BE2C (cell line): ENCODE measurements at regions not wholly inside any gene's neighbourhood (a gene's known extent, or its start where the extent isn't known, plus 50 kb on each side); places are given as distances from the start of the nearest gene placed in this dataset.

Source experiments
- DNase-seq: peaks from one replicate; pipeline ENCODE4 v3.0.0-alpha.2; 2020
- H3K27me3 ChIP-seq: fragments of 250-450 bp; sonication (Bioruptor Pico); 2 replicates; pipeline ENCODE4 v1.5.1; 2020; ENCODE audit warnings: mild to moderate bottlenecking
- H3K36me3 ChIP-seq: fragments of 250-450 bp; sonication (Bioruptor Pico); 2 replicates; pipeline ENCODE4 v1.5.1; 2020; ENCODE audit warnings: mild to moderate bottlenecking
- H3K4me1 ChIP-seq: fragments of 250-450 bp; sonication (Bioruptor Pico); 2 replicates; pipeline ENCODE4 v1.5.1; 2020
- H3K4me3 ChIP-seq: 2 replicates; pipeline ENCODE4 v1.5.1; 2011; ENCODE audit warnings: low read depth, low read length
- H3K9me3 ChIP-seq: fragments of 250-450 bp; sonication (Bioruptor Pico); 2 replicates; pipeline ENCODE4 v1.5.1; 2020
- CTCF ChIP-seq: IDR thresholded peaks from 2 replicates; pipeline ENCODE4 v1.5.1; 2012; ENCODE audit warnings: mild to moderate bottlenecking, low read depth, low read length

GRCh38 chr3:59308001-59308400 lies 258.2 kb upstream of the CFAP20DC start:
- no peak for TF ChIP-seq CTCF
- peaks cover 11% of the 10 kb centered on the region; the same call in 1 of the 2 replicates for H3K27me3 ChIP-seq
- no peak overlapping the region for H3K4me3 ChIP-seq
- H3K4me1 ChIP-seq = no peaks in the 10 kb centered on the region
- DNase-seq = no peak
- no peaks in the 10 kb centered on the region for H3K36me3 ChIP-seq
- H3K9me3 ChIP-seq = no peaks in the 10 kb centered on the region

- no peak for TF ChIP-seq CTCF
- no peak for DNase-seq
- no peaks in the 10 kb centered on the region for H3K9me3 ChIP-seq
- peaks cover 18% of the 10 kb centered on the region for H3K27me3 ChIP-seq
- H3K36me3 ChIP-seq = no peaks in the 10 kb centered on the region
- no peaks in the 10 kb centered on the region for H3K4me1 ChIP-seq
- H3K4me3 ChIP-seq = no peak overlapping the region
Measured at GRCh38 chr3:59306436-59306835, 256.6 kb upstream of the CFAP20DC start.

GRCh38 chr3:59304296-59304695 lies 254.5 kb upstream of the CFAP20DC start:
- no peak for TF ChIP-seq CTCF
- Histone ChIP-seq H3K27me3 (peaks cover 22% of the 10 kb centered on the region), H3K9me3 (no peaks in the 10 kb centered on the region), H3K4me3 (no peak overlapping the region), H3K36me3 (no peaks in the 10 kb centered on the region), H3K4me1 (peaks cover 3% of the 10 kb centered on the region; the same call in 1 of the 2 replicates)
- no peak for DNase-seq

GRCh38 chr3:59303452-59303851 lies 253.6 kb upstream of the CFAP20DC start:
- no peak for DNase-seq
- TF ChIP-seq CTCF = no peak
- Histone ChIP-seq H3K27me3 (peaks cover 22% of the 10 kb centered on the region), H3K4me3 (no peak overlapping the region), H3K36me3 (no peaks in the 10 kb centered on the region), H3K4me1 (peaks cover 3% of the 10 kb centered on the region; the same call in 1 of the 2 replicates), H3K9me3 (no peaks in the 10 kb centered on the region)

- H3K27me3 ChIP-seq = peaks cover 22% of the 10 kb centered on the region
- DNase-seq = no peak
- peaks cover 3% of the 10 kb centered on the region; the same call in 1 of the 2 replicates for H3K4me1 ChIP-seq
- no peaks in the 10 kb centered on the region for H3K9me3 ChIP-seq
- no peak for TF ChIP-seq CTCF
- no peaks in the 10 kb centered on the region for H3K36me3 ChIP-seq
- H3K4me3 ChIP-seq = no peak overlapping the region
Measured at GRCh38 chr3:59302442-59302841, 252.6 kb upstream of the CFAP20DC start.

- Histone ChIP-seq H3K9me3 (no peaks in the 10 kb centered on the region), H3K4me1 (peaks cover 3% of the 10 kb centered on the region; the same call in 1 of the 2 replicates), H3K27me3 (peaks cover 20% of the 10 kb centered on the region), H3K36me3 (no peaks in the 10 kb centered on the region), H3K4me3 (no peak overlapping the region)
- no peak for DNase-seq
- no peak for TF ChIP-seq CTCF
Measured at GRCh38 chr3:59300733-59301132, 250.9 kb upstream of the CFAP20DC start.
